NCI-H345 treated with DMSO at 0.1 percent for 48 hours (cell line): ENCODE measurements at regions not wholly inside any gene's neighbourhood (a gene's known extent, or its start where the extent isn't known, plus 50 kb on each side); places are given as distances from the start of the nearest gene placed in this dataset.

Source experiments
- DNase-seq: peaks from one replicate; lab custom pipeline; 2025; ENCODE audit not compliant: unreplicated experiment; lab: John Stamatoyannopoulos, UW

- no peak for DNase-seq
Measured at GRCh38 chr5:45195026-45195425, 386.3 kb downstream of the MRPS30 start.
